ENCODE measurements at regions not wholly inside any gene's neighbourhood (a gene's known extent, or its start where the extent isn't known, plus 50 kb on each side); places are given as distances from the start of the nearest gene placed in this dataset.

DNA sequence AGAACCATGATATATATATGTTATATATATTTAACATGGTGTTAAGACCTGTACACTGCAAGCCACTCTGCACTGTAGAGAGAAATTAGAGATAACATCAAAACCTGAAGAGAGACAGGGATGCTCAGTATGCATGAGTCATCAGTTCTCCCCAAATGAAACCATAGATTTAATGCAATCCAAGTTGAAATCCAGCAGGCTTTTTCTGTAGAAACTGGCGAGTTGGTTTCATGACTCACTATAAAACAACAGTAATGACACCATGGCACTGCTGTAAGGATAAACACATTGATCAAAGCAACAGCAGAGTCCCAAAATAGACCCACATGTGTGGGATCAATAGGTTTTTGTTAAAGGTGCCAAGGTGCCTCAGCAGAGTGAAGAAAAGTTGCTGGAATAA, 65.8 kb downstream of the RTP5 start:
- DNase-seq: no peak
- Mint-ChIP-seq H3K27me3 (no peaks in the 10 kb centered on the region), H3K36me3 (ENCODE audit: low read depth) (peaks cover 2% of the 10 kb centered on the region), H3K4me1 (peaks cover 40% of the 10 kb centered on the region), H3K4me3 (no peak overlapping the region), H3K9me3 (peaks cover 3% of the 10 kb centered on the region), H3K27ac (no peak overlapping the region)
- CTCF ChIA-PET: no interaction called here
- POLR2A ChIA-PET: no interaction called here

DNA sequence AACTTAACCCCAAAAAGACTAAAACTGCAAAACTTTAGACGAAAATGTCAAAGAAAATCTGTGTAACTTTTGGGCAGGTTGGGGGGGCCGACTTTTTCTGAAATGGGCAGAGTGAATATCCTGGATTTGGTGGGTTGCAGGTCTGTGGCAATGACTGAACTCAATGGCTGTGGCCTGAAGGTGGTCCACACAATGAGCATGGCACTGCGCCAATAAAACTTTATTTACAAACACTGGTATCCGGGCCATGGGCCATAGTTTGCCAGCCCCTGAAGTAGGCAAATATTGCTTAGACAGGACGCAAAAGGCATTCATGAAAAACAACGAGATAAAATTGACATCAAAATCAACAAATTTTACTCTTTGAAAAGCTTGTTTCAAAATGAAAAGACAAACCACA, 66.2 kb downstream of the RTP5 start:
- no peak for DNase-seq
- H3K4me1 Mint-ChIP-seq: peaks cover 41% of the 10 kb centered on the region
- peaks cover 3% of the 10 kb centered on the region for H3K9me3 Mint-ChIP-seq
- peaks cover 3% of the 10 kb centered on the region for H3K36me3 Mint-ChIP-seq (ENCODE audit: low read depth)
- CTCF ChIA-PET: no interaction called here
- H3K27ac Mint-ChIP-seq: no peak overlapping the region
- POLR2A ChIA-PET: no interaction called here
- no peak overlapping the region for H3K4me3 Mint-ChIP-seq
- no peaks in the 10 kb centered on the region for H3K27me3 Mint-ChIP-seq

DNA sequence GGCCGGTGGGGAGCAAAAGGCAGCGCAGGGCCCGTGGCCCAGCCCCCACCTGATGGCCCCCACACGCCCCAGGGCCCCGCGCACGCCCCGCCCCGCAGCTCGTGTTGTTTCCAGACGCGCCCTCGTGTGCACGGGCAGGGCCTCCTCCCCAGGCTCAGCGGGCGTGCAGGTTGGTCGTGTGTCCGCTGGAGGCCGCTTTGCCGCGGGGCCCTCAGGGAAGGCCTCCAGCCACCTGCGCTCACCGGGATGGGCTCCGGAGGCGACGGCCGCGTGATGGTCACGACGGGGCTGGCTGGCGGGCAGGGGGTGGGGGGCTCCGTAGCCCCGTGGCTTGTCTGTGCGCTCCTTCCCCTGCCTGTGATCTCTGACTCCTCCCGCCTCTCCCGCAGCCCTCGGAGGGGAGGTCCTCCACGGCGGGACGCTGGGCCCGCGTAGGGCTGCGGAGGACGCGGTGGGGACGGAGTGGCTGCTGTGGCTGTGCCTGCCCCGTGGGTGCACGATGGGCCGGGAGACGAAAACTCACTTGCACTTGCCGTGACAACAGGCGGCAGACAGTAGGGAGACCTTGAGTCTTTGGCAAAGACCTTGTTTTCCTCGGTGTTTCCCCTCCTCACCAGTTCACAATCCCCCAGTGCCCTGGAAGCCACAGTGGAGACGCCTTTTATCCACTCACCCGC, 67.1 kb downstream of the RTP5 start:
- ChIA-PET CTCF (no interaction called here), POLR2A (no interaction called here)
- H3K4me1 Mint-ChIP-seq: peaks cover 41% of the 10 kb centered on the region
- peaks cover 3% of the 10 kb centered on the region for H3K36me3 Mint-ChIP-seq (ENCODE audit: low read depth)
- H3K27ac Mint-ChIP-seq: no peak overlapping the region
- DNase-seq: no peak
- no peak overlapping the region for H3K4me3 Mint-ChIP-seq
- H3K9me3 Mint-ChIP-seq: peaks cover 3% of the 10 kb centered on the region
- H3K27me3 Mint-ChIP-seq: no peaks in the 10 kb centered on the region

DNA sequence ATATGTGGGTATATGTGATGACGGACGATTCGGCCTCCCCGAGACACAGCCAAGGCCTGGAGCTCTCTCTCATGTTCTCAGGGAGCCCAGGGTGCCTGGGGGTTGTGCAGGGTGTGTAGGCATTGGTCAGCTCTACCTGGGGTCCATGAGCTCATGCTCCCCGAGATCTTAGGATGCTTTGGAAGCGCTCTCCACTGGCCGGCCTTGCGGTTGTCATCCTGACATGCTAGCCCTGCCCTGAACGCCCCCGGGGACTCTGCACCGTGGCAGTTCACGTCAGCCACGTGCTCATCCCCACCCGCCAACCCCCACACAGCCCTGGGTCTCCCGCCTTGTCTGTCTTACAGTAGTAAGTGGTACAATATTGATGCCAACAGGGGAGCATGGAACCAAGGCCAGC, 67.8 kb downstream of the RTP5 start:
- ChIA-PET CTCF (interaction anchor here (1.0 kb wide), 1 partner anchor 13 kb away, joined by 3 read pairs; no protein-coding TSS in a partner anchor), POLR2A (no interaction called here)
- H3K4me1 Mint-ChIP-seq: peaks cover 41% of the 10 kb centered on the region
- DNase-seq: no peak
- H3K27me3 Mint-ChIP-seq: no peaks in the 10 kb centered on the region
- H3K9me3 Mint-ChIP-seq: peaks cover 3% of the 10 kb centered on the region
- peaks cover 3% of the 10 kb centered on the region for H3K36me3 Mint-ChIP-seq (ENCODE audit: low read depth)
- H3K27ac Mint-ChIP-seq: no peak overlapping the region
- no peak overlapping the region for H3K4me3 Mint-ChIP-seq

DNA sequence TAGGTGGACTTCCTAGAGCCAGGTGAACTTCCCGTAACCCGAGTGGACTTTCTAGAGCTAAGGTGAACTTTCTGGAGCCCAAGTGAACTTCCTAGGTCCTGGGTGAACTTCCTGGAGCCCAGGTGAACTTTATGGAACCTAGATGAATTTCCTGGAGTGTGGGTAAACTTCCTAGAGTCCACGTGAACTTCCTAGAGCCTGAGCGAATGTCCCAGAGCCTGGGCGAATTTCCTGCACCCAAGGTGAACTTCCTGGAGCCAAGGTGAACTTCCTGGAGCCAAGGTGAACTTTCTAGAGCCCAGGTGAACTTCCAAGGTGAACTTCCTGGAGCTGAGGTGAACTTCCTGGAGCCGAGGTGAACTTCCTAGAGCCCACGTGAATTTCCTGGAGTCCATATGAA, 70.0 kb downstream of the RTP5 start:
- peaks cover 3% of the 10 kb centered on the region for H3K9me3 Mint-ChIP-seq
- H3K4me1 Mint-ChIP-seq: peaks cover 24% of the 10 kb centered on the region
- ChIA-PET CTCF (interaction anchor here (1.4 kb wide), 1 partner anchor 11 kb away, joined by 4 read pairs; no protein-coding TSS in a partner anchor), POLR2A (no interaction called here)
- no peak overlapping the region for H3K27ac Mint-ChIP-seq
- H3K36me3 Mint-ChIP-seq (ENCODE audit: low read depth): peaks cover 3% of the 10 kb centered on the region
- H3K4me3 Mint-ChIP-seq: no peak overlapping the region
- no peak for DNase-seq
- no peaks in the 10 kb centered on the region for H3K27me3 Mint-ChIP-seq

DNA sequence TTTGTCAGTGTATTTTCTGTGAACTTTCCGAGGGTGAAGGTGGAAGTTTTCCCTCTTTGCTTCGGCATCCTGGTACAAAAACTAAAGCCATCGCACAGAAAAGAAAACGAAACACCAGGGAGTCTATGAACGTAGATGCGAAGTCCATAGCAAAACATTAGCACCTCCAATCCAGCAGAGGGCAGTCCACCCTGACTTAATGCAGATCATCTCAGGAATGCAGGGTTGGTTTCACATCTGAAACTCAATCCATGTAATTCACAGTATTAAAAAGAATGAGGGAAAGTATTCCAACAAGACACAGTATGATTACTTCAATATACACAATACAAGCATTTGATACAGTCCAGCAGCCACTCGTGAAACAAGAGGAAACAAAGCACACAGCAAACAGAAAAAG, 70.8 kb downstream of the RTP5 start:
- peaks cover 16% of the 10 kb centered on the region for H3K4me1 Mint-ChIP-seq
- POLR2A ChIA-PET: no interaction called here
- CTCF ChIA-PET: interaction anchor here (1.4 kb wide), 1 partner anchor 10 kb away, joined by 4 read pairs; no protein-coding TSS in a partner anchor
- H3K27ac Mint-ChIP-seq: no peak overlapping the region
- H3K36me3 Mint-ChIP-seq (ENCODE audit: low read depth): peaks cover 3% of the 10 kb centered on the region
- peaks cover 3% of the 10 kb centered on the region for H3K9me3 Mint-ChIP-seq
- H3K27me3 Mint-ChIP-seq: no peaks in the 10 kb centered on the region
- no peak overlapping the region for H3K4me3 Mint-ChIP-seq
- no peak for DNase-seq

DNA sequence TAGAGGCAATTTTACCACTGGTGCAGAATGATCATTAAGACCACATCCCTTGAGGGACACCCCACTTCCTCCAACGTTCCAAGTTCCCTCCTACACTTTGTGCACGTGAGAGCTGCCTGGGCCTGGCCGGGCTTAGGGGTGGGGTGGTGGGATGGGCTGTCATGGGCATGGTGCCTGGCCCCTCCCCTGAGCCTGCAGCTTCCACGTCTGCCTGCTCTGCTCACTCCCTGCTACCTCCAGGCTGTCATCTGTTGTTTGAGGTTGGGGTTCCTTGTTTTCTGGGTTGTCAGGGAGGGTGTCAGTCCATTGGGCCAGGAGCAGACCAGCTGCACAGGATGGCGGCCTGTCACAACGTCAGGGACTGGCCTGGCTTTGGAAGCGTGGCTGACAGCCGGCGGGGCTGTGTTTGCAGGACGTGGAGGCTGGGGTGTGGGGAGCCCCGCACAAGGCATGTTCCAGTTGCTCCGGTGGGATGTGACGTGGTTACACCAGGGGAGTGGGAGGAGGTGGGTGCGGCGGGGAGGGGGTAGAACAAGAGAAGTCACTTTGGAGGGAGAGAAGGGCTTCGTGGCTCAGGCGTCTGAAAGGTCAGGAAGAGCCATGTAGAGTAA, 72.3 kb downstream of the RTP5 start:
- peaks cover 7% of the 10 kb centered on the region for H3K9me3 Mint-ChIP-seq
- H3K36me3 Mint-ChIP-seq (ENCODE audit: low read depth): peaks cover 3% of the 10 kb centered on the region
- no peak overlapping the region for H3K27ac Mint-ChIP-seq
- H3K27me3 Mint-ChIP-seq: no peaks in the 10 kb centered on the region
- peaks cover 8% of the 10 kb centered on the region for H3K4me1 Mint-ChIP-seq
- POLR2A ChIA-PET: no interaction called here
- no peak overlapping the region for H3K4me3 Mint-ChIP-seq
- CTCF ChIA-PET: interaction anchor here (1.4 kb wide), 1 partner anchor 9 kb away, joined by 3 read pairs; no protein-coding TSS in a partner anchor
- no peak for DNase-seq

DNA sequence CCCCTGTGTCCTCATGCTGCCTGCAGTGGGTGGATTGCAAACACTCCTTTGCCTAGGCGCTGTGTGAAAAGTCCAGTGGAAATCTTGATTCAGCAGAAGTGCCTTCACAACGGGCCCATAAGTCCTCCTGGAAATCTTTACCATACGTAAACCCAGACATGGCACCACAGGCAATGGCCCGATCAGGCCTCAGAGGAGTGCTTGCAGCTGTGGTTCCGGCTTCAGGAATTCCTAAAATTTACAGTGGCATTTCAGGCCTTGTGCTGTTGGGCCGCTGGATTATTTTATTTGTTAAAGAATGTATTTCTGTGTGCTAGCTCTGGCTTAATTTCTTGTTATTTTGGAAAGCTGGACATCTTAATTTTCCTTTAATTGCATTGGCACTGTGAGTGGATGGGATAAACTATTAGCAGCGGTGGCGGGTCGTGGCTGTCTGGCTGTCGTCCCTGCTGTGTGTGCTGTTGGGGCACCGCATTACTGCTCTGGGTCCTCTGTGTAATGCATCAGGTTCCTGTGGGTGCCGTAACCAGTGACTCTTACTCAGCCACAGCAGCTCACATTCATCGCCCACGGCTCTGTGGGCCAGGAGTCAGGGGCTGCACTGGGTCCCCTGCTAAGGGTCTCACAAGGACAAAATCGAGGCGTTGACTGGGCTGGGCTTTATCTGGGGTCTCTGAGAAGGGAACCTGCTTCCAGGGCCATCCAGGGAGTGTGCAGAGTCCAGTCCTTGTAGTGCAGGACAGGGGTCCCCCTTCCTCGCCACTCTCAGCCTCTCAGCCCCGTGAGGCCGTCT, 73.1 kb downstream of the RTP5 start:
- no peak overlapping the region for H3K27ac Mint-ChIP-seq
- CTCF ChIA-PET: no interaction called here
- peaks cover 7% of the 10 kb centered on the region for H3K9me3 Mint-ChIP-seq
- H3K27me3 Mint-ChIP-seq: no peaks in the 10 kb centered on the region
- H3K4me1 Mint-ChIP-seq: peaks cover 8% of the 10 kb centered on the region
- peaks cover 3% of the 10 kb centered on the region for H3K36me3 Mint-ChIP-seq (ENCODE audit: low read depth)
- POLR2A ChIA-PET: no interaction called here
- no peak for DNase-seq
- no peak overlapping the region for H3K4me3 Mint-ChIP-seq

DNA sequence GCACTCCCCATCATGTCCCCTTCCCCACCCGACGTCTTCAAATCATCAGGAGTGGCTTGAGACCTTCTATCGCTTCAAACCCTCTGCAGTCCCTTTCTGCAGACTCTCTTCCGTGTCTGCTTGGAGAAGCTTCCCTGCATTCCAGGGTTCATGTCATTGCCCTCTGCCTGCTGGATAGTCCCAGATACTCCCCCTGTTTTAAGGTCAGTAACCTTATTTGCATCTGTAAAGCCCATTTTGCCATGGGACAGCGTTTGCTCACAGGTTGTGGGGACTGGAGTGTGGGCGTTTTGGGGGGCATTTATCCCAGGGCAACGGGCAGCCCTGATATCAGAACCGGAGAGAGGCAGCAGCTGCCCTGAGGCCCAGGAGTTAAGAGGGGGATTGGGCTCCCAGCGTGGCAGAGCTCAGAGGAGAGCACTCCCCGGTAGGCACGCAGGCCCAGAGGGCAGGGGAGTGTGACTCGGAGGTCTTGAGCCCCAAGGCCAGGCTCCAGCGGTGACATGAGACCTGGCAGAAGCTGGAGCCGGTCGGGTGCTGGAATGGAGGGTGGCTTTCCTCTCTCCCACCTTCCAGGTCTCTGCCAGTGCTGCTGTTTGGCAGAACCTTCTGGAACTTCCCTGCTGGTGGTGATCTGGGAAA, 73.8 kb downstream of the RTP5 start:
- no peak overlapping the region for H3K4me3 Mint-ChIP-seq
- H3K27me3 Mint-ChIP-seq: no peaks in the 10 kb centered on the region
- H3K27ac Mint-ChIP-seq: no peak overlapping the region
- ChIA-PET CTCF (no interaction called here), POLR2A (no interaction called here)
- no peak for DNase-seq
- peaks cover 8% of the 10 kb centered on the region for H3K4me1 Mint-ChIP-seq
- H3K36me3 Mint-ChIP-seq (ENCODE audit: low read depth): peaks cover 3% of the 10 kb centered on the region
- peaks cover 10% of the 10 kb centered on the region for H3K9me3 Mint-ChIP-seq

DNA sequence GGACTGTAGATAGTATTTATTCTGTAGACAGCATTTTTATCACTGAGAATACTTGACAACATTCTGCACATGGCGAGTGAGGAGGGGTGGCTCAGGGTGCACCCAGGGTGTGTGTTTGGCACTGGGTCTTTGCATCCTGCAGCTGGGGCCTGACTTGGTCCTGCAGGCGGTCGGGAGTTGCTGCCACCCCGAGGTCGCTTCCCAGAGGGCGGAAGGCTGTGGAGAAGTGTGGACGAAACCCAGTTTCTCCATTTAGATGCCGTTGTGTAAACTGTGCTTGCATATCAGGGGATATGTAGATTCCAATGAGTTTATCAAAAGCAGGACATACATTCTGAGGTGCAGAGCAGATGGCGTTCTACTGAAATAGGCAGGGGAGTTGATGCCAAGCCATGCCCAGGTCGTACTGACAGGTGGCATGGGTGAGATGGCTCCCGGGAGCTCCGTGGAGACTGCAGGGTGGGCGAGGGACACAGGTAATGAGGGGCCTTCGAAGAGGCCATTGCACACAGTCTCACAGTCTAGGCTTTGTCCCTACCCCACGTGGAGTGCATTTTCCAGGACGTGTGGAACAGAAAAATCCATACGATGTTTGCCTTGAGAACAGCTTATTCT, 74.5 kb downstream of the RTP5 start:
- DNase-seq: no peak
- Mint-ChIP-seq H3K4me1 (peaks cover 5% of the 10 kb centered on the region), H3K36me3 (ENCODE audit: low read depth) (peaks cover 3% of the 10 kb centered on the region), H3K27ac (no peak overlapping the region), H3K9me3 (peaks cover 10% of the 10 kb centered on the region), H3K4me3 (no peak overlapping the region), H3K27me3 (no peaks in the 10 kb centered on the region)
- ChIA-PET CTCF (no interaction called here), POLR2A (no interaction called here)

DNA sequence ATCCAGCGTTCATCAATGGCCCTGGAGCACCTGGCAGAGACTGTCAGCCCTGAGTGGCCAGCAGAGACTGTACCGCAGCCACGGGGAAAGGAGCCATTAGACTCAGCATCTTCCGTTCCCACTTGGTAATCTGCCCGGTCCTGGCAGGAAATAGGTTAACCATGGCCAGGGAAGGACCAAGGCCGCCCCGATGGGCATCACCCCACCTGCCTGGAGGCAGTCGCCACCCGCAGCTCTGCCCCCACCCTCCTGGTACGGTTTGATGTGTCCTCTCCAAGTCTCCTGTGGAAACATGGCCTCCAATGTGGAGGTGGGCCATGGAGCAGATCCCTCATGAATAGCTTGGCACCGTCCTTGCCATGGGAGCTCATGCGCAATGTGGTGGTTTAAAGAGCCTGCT, 75.3 kb downstream of the RTP5 start:
- ChIA-PET CTCF (no interaction called here), POLR2A (no interaction called here)
- Mint-ChIP-seq H3K27ac (no peak overlapping the region), H3K36me3 (ENCODE audit: low read depth) (peaks cover 3% of the 10 kb centered on the region), H3K4me3 (no peak overlapping the region), H3K9me3 (peaks cover 10% of the 10 kb centered on the region), H3K4me1 (peaks cover 5% of the 10 kb centered on the region), H3K27me3 (no peaks in the 10 kb centered on the region)
- no peak for DNase-seq

DNA sequence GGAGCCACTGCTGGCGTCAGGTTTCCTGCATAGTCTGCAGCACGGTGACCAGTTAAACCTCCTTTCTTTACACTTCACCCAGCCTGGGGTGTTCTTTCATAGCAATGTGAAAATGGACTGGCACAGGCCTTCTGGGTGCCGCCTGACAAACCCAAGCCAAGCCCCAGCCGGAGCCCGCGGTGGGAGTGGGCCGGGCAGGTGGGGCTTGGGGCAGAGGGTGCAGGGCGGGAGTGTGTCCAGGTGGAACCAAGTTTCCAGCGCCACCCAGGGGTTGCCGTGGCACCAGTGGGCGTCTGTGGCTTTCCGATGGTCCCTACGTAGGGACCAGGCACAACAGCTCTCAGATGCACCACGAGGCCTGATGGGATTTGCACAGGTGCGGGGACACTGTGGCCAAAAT, 75.8 kb downstream of the RTP5 start:
- Mint-ChIP-seq H3K27ac (no peak overlapping the region), H3K9me3 (peaks cover 10% of the 10 kb centered on the region), H3K4me3 (no peak overlapping the region), H3K36me3 (ENCODE audit: low read depth) (peaks cover under 1% of the 10 kb centered on the region), H3K27me3 (no peaks in the 10 kb centered on the region), H3K4me1 (peaks cover 1% of the 10 kb centered on the region)
- ChIA-PET POLR2A (no interaction called here), CTCF (no interaction called here)
- no peak for DNase-seq

DNA sequence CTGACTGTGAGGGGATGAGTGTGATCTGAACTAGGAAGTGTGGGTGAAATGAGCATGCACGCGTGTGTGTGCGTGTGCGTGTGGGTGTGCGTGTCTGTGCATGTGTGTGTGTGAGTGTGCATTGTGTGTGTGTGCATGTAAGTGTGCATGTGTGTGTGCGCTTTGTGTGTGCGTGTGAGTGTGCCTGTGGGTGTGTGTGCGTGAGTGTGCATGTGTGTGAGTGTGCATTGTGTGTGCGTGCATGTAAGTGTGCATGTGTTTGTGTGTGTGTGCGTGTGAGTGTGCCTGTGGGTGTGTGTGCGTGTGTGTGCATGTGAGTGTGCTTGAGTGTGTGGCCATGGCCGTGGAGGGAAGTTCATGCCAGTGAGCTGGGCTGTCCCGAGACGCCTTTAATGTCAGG, 76.3 kb downstream of the RTP5 start:
- Mint-ChIP-seq H3K9me3 (peaks cover 10% of the 10 kb centered on the region), H3K36me3 (ENCODE audit: low read depth) (no peaks in the 10 kb centered on the region), H3K4me1 (no peaks in the 10 kb centered on the region), H3K27me3 (no peaks in the 10 kb centered on the region), H3K4me3 (no peak overlapping the region), H3K27ac (no peak overlapping the region)
- no peak for DNase-seq
- ChIA-PET CTCF (no interaction called here), POLR2A (no interaction called here)

All from activated CD4-positive, alpha-beta memory T cell treated with anti-CD3 and anti-CD28 coated beads, Interleukin-2, amount 10 ng/mL, durations not matched to agents 7 days and 5 days (primary cell).